ENCODE measurements at regions not wholly inside any gene's neighbourhood (a gene's known extent, or its start where the extent isn't known, plus 50 kb on each side); places are given as distances from the start of the nearest gene placed in this dataset.

DNA sequence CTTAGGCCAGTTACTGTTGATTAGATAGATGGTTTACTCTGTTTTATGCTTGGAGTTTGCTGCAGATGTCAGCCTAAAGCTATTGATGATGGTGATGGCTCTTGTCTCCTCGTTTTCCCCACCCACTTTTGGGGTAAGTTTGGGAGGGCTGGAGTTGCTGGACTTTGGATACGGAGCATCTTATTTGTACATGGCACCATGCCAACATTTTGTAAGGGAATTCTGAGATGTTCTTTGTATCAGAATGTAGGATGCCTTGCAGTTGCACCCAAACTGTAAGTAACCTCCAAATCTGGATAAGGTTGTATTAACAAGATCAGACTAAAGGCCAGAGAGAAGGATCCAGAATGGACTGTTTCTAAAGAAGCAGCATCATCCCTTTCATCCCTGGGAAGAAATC is 551.9 kb upstream of the ZFHX3 start:
- Histone ChIP-seq H3K36me3 (ENCODE audit: low read depth) (no peaks in the 10 kb centered on the region), H3K27ac (ENCODE audit: poor library complexity, severe bottlenecking) (no peak overlapping the region), H3K4me3 (ENCODE audit: severe bottlenecking) (no peak overlapping the region), H3K4me1 (ENCODE audit: insufficient read depth, poor library complexity, severe bottlenecking) (no peaks in the 10 kb centered on the region), H3K27me3 (ENCODE audit: insufficient read depth, poor library complexity, severe bottlenecking) (no peaks in the 10 kb centered on the region), H3K9me3 (ENCODE audit: severe bottlenecking) (no peaks in the 10 kb centered on the region)
- no peak for ATAC-seq (ENCODE audit: low read depth)
- TF ChIP-seq, protein P1, sequence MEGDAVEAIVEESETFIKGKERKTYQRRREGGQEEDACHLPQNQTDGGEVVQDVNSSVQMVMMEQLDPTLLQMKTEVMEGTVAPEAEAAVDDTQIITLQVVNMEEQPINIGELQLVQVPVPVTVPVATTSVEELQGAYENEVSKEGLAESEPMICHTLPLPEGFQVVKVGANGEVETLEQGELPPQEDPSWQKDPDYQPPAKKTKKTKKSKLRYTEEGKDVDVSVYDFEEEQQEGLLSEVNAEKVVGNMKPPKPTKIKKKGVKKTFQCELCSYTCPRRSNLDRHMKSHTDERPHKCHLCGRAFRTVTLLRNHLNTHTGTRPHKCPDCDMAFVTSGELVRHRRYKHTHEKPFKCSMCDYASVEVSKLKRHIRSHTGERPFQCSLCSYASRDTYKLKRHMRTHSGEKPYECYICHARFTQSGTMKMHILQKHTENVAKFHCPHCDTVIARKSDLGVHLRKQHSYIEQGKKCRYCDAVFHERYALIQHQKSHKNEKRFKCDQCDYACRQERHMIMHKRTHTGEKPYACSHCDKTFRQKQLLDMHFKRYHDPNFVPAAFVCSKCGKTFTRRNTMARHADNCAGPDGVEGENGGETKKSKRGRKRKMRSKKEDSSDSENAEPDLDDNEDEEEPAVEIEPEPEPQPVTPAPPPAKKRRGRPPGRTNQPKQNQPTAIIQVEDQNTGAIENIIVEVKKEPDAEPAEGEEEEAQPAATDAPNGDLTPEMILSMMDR (IDR thresholded peaks at IDR 0.05; ENCODE audit: poor library complexity, severe bottlenecking): no peak
- no peak for DNase-seq (ENCODE audit: low spot score)

DNA sequence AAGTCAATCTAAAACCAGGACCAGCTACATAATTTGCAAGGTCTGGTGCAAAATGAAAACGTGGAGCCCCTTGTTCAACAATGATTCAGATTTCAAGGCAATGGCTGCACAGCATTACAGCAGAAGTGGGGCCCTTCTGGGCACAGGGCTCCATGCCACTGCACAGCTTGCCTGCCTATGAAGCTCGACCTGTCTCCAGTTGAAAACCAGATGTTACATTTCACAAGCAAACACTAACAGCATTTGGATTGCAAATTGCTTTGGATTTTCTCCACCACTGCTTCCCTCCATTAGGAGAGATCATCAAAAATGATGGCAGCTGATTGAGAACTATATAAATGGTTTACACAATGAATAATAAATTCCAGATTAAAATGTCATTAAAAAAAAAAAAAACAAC is 551.4 kb upstream of the ZFHX3 start:
- DNase-seq (ENCODE audit: low spot score) (no peak), ATAC-seq (ENCODE audit: low read depth) (no peak)
- Histone ChIP-seq H3K4me1 (ENCODE audit: insufficient read depth, poor library complexity, severe bottlenecking) (no peaks in the 10 kb centered on the region), H3K36me3 (ENCODE audit: low read depth) (no peaks in the 10 kb centered on the region), H3K4me3 (ENCODE audit: severe bottlenecking) (no peak overlapping the region), H3K9me3 (ENCODE audit: severe bottlenecking) (no peaks in the 10 kb centered on the region), H3K27ac (ENCODE audit: poor library complexity, severe bottlenecking) (no peak overlapping the region), H3K27me3 (ENCODE audit: insufficient read depth, poor library complexity, severe bottlenecking) (peaks cover 4% of the 10 kb centered on the region)
- TF ChIP-seq, protein P1 (IDR thresholded peaks at IDR 0.05; ENCODE audit: poor library complexity, severe bottlenecking): no peak

DNA sequence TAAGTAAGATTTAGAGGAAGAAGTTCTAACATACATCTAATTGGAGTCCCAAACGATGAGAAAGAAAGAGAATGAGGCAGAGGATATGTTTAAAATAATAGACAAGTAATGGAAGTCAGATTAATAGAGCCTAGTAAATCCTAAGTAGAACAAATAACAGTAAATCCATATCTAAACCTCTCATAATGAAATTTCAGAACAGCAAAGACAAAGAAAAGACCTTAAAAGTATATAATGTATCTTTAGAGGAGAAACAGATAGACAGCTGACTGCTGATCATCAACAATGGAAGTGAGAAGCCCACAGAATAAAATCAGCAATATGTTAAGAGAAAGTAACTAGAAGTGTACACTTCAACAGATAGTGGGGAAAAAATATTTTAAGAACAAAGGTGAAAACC is 536.2 kb upstream of the ZFHX3 start:
- TF ChIP-seq, protein P1 (IDR thresholded peaks at IDR 0.05; ENCODE audit: poor library complexity, severe bottlenecking): no peak
- no peak overlapping the region for H3K4me3 ChIP-seq (ENCODE audit: severe bottlenecking)
- DNase-seq (ENCODE audit: low spot score): no peak

DNA sequence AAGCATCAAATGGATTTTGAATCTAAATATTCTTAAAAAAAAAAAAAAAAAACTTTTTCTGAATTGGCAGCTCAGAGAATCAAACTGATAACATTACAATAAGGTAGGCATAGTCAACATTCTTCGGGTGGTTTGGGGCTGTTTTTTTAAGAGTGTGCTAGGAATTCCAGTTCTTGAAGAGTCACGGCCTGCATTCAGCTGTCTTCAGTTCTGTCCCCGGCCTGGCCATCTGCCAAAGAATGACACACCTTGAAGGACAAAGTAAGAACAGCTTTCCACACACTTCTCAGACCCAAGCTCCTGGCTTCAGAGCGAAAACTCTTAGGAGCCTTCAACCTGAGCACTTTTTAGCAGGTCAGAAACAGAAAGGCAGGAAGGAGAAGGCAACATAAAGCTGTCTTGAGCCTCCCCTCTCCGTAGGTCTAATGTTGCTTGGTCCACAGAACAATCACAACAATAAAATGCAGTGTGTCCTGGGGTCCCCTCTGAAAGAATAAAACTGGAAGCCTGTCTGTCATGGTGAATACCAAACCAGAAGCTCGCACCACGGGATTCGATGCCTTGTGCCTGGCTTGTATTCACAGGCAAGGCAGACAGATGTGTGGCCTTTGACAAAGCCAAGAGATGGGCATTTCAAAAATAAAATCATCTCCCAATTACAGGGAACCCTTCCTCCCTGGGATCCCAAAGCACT is 524.4 kb upstream of the ZFHX3 start:
- ATAC-seq (ENCODE audit: low read depth) (no peak), DNase-seq (ENCODE audit: low spot score) (no peak)
- H3K27ac ChIP-seq (ENCODE audit: poor library complexity, severe bottlenecking): no peak overlapping the region
- H3K4me1 ChIP-seq (ENCODE audit: insufficient read depth, poor library complexity, severe bottlenecking): no peaks in the 10 kb centered on the region
- H3K36me3 ChIP-seq (ENCODE audit: low read depth): no peaks in the 10 kb centered on the region
- peaks cover 63% of the 10 kb centered on the region for H3K27me3 ChIP-seq (ENCODE audit: insufficient read depth, poor library complexity, severe bottlenecking)
- no peak overlapping the region for H3K4me3 ChIP-seq (ENCODE audit: severe bottlenecking)
- TF ChIP-seq, protein P1 (IDR thresholded peaks at IDR 0.05; ENCODE audit: poor library complexity, severe bottlenecking): no peak
- no peaks in the 10 kb centered on the region for H3K9me3 ChIP-seq (ENCODE audit: severe bottlenecking)

More for the DNA sequence above, 536.2 kb upstream of the ZFHX3 start:
- no peak for ATAC-seq (ENCODE audit: low read depth)
- Histone ChIP-seq H3K27me3 (ENCODE audit: insufficient read depth, poor library complexity, severe bottlenecking) (peaks cover 5% of the 10 kb centered on the region), H3K36me3 (ENCODE audit: low read depth) (no peaks in the 10 kb centered on the region), H3K27ac (ENCODE audit: poor library complexity, severe bottlenecking) (no peak overlapping the region), H3K4me1 (ENCODE audit: insufficient read depth, poor library complexity, severe bottlenecking) (no peaks in the 10 kb centered on the region), H3K9me3 (ENCODE audit: severe bottlenecking) (no peaks in the 10 kb centered on the region)

DNA sequence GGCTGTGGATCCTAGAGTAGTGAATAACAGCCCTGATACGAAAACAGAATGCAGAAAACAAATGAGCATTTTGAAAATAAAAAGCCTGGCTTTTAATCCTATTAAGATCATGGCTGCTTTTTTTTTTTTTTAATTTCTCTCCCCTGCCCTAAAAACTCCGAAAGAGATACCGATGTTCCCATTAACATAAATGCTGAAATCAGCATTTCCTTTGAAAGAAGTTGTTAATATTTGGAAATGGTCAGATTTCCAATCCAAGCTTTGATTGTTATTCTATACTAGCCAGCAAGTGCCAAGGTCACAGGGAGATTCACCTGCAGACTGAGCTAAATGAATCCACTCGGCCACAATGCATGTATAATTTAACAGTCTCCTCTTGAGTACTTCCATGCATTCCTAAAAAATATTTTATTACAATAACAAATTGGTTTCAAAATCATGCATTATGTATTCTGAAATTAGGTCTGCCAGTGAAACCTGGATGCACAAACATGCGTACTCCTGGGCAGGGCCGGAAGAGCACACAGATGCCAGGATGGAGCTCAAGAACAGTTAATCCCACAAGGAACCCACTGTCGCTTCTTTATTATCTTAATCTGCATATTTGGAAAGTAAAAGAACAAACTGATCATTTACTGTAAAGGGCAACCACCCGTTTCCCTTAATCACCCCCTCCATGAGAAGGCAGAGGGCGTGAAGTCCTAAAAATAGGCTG is 521.5 kb upstream of the ZFHX3 start:
- Histone ChIP-seq H3K27ac (ENCODE audit: poor library complexity, severe bottlenecking) (no peak overlapping the region), H3K4me1 (ENCODE audit: insufficient read depth, poor library complexity, severe bottlenecking) (no peaks in the 10 kb centered on the region), H3K36me3 (ENCODE audit: low read depth) (no peaks in the 10 kb centered on the region), H3K4me3 (ENCODE audit: severe bottlenecking) (no peak overlapping the region), H3K27me3 (ENCODE audit: insufficient read depth, poor library complexity, severe bottlenecking) (peaks cover 65% of the 10 kb centered on the region), H3K9me3 (ENCODE audit: severe bottlenecking) (no peaks in the 10 kb centered on the region)
- TF ChIP-seq, protein P1 (IDR thresholded peaks at IDR 0.05; ENCODE audit: poor library complexity, severe bottlenecking): no peak
- ATAC-seq (ENCODE audit: low read depth): no peak
- no peak for DNase-seq (ENCODE audit: low spot score)
